ENCODE measurements at regions not wholly inside any gene's neighbourhood (a gene's known extent, or its start where the extent isn't known, plus 50 kb on each side); places are given as distances from the start of the nearest gene placed in this dataset.

GRCh38 chr12:126953365-126953889 is 1313.5 kb upstream of the TMEM132C start:
- no peak for TF ChIP-seq GATA3 (IDR thresholded peaks at IDR 0.05; ENCODE audit: low read depth, low read length)
- TF ChIP-seq GATA2 (IDR thresholded peaks at IDR 0.05; ENCODE audit: low read depth, low read length), result no peak

Data from SH-SY5Y (cell line).